GM12865 (cell line): ENCODE measurements at regions not wholly inside any gene's neighbourhood (a gene's known extent, or its start where the extent isn't known, plus 50 kb on each side); places are given as distances from the start of the nearest gene placed in this dataset.

Experiments
- DNase-seq: peaks from one replicate; pipeline ENCODE4 v3.0.0; 2010; ENCODE audit warnings: low read depth
- H3K4me3 ChIP-seq: 2 replicates; pipeline ENCODE4 v1.5.1; 2011; ENCODE audit warnings: mild to moderate bottlenecking, low read depth, low read length, control low read depth
- TF ChIP-seq, protein P1 (sequence below): IDR thresholded peaks from 2 replicates; pipeline ENCODE4 v1.5.1; 2011; ENCODE audit warnings: low read length, control low read depth, low read depth, inconsistent platforms; ENCODE audit not compliant: insufficient read depth; ENCODE audit errors: missing control alignments

DNA sequence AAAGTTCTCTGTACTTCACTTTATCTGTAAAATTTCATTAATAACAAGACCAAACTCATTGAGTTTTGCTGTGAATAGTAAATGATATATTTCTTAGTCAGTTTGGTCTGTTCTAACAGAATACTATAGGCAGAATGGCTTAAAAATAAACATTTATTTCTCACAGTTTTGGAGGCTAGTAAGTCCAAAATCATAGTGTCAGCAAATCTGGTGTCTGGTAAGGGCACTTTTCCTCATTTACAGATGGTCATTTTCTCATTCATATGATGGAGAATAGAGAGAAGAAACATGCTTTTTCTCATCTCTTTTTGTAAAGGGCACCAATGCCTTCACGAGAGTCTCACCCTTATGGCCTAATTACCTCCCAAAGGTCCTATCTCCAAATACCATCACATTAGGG is 415.1 kb downstream of the FAM133A start:
- no peak for DNase-seq
- H3K4me3 ChIP-seq: no peak overlapping the region
- TF ChIP-seq, protein P1, sequence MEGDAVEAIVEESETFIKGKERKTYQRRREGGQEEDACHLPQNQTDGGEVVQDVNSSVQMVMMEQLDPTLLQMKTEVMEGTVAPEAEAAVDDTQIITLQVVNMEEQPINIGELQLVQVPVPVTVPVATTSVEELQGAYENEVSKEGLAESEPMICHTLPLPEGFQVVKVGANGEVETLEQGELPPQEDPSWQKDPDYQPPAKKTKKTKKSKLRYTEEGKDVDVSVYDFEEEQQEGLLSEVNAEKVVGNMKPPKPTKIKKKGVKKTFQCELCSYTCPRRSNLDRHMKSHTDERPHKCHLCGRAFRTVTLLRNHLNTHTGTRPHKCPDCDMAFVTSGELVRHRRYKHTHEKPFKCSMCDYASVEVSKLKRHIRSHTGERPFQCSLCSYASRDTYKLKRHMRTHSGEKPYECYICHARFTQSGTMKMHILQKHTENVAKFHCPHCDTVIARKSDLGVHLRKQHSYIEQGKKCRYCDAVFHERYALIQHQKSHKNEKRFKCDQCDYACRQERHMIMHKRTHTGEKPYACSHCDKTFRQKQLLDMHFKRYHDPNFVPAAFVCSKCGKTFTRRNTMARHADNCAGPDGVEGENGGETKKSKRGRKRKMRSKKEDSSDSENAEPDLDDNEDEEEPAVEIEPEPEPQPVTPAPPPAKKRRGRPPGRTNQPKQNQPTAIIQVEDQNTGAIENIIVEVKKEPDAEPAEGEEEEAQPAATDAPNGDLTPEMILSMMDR: no peak

DNA sequence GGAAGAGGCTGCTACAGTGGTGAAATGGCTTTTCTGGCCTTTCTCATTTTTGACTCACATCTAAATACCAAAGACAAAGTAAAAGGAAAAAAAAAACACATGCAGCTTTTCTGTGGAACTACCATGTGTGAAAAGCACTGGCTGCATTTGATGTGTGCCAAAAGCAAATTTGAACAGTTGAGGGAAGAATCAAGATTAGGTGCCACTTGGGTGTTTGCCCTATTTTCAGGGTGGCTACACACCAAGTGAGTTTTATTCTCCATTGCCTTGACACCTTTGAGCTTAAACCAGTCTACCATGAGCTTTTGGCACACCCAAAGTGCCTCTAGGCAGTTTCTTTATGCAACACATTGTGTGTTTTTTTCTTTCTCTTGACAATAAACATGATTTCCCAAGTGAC is 423.9 kb downstream of the FAM133A start:
- H3K4me3 ChIP-seq: no peak overlapping the region
- TF ChIP-seq, protein P1: no peak

DNA sequence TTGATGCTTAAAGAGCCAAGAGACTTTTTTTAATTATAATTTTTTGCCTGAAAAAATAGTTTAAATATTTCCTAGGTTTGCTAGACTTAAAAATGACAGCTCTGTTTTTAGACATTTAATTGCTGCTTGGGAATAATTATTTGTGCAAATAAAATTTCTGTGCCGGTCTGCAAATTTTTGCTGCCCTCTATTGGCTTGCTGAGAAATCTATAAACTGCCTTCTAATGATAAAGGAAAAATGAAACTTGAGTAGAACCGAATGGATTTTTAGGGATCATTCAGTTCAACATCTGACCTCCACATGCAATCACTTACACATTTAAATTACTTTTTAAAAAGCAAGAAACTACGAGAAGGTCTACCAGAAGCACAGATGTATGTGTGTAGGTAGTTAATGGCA is 434.0 kb downstream of the FAM133A start:
- TF ChIP-seq, protein P1: no peak
- no peak overlapping the region for H3K4me3 ChIP-seq
- DNase-seq: no peak

More for the DNA sequence above, 423.9 kb downstream of the FAM133A start:
- no peak for DNase-seq

DNA sequence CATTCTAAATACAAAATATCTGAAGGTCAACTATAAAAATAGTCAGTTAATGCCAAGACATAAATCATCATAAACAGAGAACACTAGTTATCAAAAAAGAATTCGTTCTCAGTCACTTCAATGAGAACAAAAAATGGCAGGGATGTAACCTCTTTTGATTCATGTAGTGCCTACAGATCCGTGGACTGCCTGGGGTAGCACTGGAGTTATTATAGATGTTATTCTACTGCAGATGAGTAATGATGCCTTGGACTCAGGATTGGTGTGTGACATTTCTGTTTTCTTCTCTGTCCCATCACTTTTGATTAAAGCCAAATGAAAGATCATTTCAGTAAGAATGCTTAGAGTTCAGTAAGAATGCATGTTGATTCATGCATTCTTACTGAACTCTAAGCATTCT is 440.4 kb downstream of the FAM133A start:
- no peak overlapping the region for H3K4me3 ChIP-seq
- no peak for DNase-seq
- TF ChIP-seq, protein P1: no peak

DNA sequence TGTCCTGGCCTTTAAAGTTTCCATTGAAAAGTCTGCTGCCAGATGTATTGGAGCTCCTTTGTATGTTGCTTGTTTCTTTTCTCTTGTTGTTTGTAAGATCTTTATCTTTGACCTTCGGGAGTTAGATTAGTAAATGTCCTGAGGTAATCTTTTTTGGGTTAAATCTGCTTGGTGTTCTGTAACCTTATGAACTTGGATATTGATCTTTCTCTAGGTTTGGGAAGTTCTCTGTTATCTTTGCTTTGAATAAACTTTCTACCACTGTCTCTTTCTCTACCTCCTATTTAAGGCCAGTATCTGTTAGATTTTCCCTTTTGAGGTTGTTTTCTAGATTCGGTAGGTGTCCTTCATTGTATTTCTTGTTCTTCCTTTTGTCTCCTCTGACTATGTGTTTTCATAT is 447.8 kb downstream of the FAM133A start:
- TF ChIP-seq, protein P1: no peak
- no peak for DNase-seq
- no peak overlapping the region for H3K4me3 ChIP-seq

DNA sequence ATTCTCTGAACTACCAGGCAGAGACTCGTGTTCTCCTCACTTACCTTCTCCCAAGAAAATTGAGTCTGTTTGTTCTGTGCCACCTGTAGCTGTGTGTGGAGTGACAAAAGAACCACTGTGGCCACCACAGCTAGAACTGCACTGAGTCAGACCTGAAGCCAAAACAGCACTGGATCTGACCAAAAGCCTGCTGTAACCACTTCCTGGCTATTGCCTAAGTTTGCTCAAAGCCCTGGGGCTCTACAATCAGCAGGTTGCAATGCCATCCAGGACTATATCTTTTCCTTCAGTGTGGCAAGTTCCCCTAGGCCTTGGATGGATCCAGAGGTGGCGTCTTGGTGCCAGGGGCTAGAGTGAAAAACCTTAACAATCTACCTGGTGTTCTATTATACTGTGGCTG is 449.1 kb downstream of the FAM133A start:
- H3K4me3 ChIP-seq: no peak overlapping the region
- DNase-seq: no peak
- TF ChIP-seq, protein P1: no peak

DNA sequence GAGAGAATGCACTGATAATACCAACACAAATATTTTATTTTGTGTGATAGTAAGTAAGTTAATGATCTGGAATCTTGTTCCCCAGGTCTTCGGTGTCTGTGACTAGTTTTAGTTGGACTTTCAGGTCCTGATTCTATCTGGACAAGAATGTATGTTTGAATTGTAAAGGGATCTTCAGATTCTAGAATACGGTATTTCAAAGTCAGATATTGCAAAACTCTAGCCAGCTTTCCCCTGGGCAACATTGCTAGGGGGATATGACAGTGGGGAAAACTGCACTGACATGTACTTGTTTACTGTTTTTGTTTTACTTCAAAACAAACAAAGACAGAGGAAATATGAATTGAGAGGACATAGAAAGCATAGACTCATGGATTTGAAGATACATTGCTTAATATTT is 489.0 kb downstream of the FAM133A start:
- TF ChIP-seq, protein P1: no peak
- H3K4me3 ChIP-seq: no peak overlapping the region
- DNase-seq: no peak
